Endothelial cell (in vitro differentiated cells): ENCODE measurements at regions not wholly inside any gene's neighbourhood (a gene's known extent, or its start where the extent isn't known, plus 50 kb on each side); places are given as distances from the start of the nearest gene placed in this dataset.

ENCODE experiments used
- DNase-seq: peaks from one replicate; pipeline ENCODE4 v3.0.0; 2021; ENCODE audit warnings: low spot score
- H3K27ac Mint-ChIP-seq: one replicate; pipeline ENCODE4 v1.8.0; 2021; ENCODE audit warnings: mixed read lengths, inconsistent platforms; ENCODE audit not compliant: unreplicated experiment
- H3K27me3 Mint-ChIP-seq: one replicate; pipeline ENCODE4 v1.8.0; 2021; ENCODE audit warnings: mild to moderate bottlenecking, moderate library complexity, mixed read lengths, inconsistent platforms; ENCODE audit not compliant: unreplicated experiment
- H3K36me3 Mint-ChIP-seq: one replicate; pipeline ENCODE4 v1.8.0; 2021; ENCODE audit warnings: mild to moderate bottlenecking, low read depth, mixed read lengths, inconsistent platforms; ENCODE audit not compliant: unreplicated experiment
- H3K4me1 Mint-ChIP-seq: one replicate; pipeline ENCODE4 v1.8.0; 2021; ENCODE audit warnings: mild to moderate bottlenecking, mixed read lengths, inconsistent platforms; ENCODE audit not compliant: unreplicated experiment
- H3K4me3 Mint-ChIP-seq: one replicate; pipeline ENCODE4 v1.8.0; 2021; ENCODE audit warnings: mild to moderate bottlenecking, mixed read lengths, inconsistent platforms; ENCODE audit not compliant: unreplicated experiment
- H3K9me3 Mint-ChIP-seq: one replicate; pipeline ENCODE4 v1.8.0; 2021; ENCODE audit warnings: mixed read lengths, inconsistent platforms; ENCODE audit not compliant: unreplicated experiment
- TF ChIP-seq, protein P1 (sequence below): fragments of 200-600 bp; sonication (generic); IDR thresholded peaks from one replicate; pipeline ENCODE4 v1.5.0; 2021; ENCODE audit warnings: antibody characterized with exemption; ENCODE audit not compliant: unreplicated experiment

DNA sequence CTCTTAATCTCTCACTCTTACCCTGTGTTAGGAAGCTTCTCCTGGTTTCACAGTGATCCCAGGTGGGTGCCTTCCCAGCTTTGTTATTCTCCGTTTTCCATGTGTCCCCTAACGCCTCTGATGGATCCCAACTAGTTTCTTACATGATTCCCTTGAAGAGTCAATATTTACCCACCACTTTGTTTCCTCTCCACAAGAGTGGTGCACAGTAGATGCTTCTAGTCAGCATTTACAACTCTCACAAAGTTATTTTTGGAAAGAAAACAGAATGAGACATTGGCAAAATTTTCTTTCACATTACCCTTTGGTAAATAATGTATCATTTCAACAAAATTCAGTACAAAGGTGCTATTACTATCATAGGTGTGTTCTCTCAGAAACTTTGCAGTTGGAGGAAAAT, 1611.1 kb upstream of the ZEB2 start:
- no peaks in the 10 kb centered on the region for H3K4me1 Mint-ChIP-seq
- no peaks in the 10 kb centered on the region for H3K9me3 Mint-ChIP-seq
- H3K27me3 Mint-ChIP-seq = no peaks in the 10 kb centered on the region
- TF ChIP-seq, protein P1, sequence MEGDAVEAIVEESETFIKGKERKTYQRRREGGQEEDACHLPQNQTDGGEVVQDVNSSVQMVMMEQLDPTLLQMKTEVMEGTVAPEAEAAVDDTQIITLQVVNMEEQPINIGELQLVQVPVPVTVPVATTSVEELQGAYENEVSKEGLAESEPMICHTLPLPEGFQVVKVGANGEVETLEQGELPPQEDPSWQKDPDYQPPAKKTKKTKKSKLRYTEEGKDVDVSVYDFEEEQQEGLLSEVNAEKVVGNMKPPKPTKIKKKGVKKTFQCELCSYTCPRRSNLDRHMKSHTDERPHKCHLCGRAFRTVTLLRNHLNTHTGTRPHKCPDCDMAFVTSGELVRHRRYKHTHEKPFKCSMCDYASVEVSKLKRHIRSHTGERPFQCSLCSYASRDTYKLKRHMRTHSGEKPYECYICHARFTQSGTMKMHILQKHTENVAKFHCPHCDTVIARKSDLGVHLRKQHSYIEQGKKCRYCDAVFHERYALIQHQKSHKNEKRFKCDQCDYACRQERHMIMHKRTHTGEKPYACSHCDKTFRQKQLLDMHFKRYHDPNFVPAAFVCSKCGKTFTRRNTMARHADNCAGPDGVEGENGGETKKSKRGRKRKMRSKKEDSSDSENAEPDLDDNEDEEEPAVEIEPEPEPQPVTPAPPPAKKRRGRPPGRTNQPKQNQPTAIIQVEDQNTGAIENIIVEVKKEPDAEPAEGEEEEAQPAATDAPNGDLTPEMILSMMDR = no peak
- no peaks in the 10 kb centered on the region for H3K36me3 Mint-ChIP-seq
- no peak overlapping the region for H3K4me3 Mint-ChIP-seq
- no peak for DNase-seq
- no peak overlapping the region for H3K27ac Mint-ChIP-seq

DNA sequence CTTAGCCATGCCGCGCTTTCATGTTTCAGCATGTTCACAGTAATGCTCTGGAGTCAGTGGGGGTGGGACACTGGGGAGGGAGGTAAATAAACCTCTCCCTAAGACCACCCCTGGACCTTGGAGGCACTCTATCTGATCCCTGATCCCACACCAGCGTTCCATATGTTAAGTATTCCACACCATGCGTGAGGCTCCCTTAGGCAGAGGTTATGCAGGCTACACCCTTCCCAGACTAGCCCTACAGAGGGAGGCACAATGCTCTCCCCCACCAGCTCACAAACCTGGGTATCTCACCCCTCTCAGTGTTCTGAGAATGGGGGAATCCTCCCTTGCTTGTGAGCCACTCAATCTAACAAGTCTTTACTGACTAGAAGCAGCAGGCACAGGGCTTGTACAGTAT, 1610.4 kb upstream of the ZEB2 start:
- Mint-ChIP-seq H3K4me3 (no peak overlapping the region), H3K27me3 (no peaks in the 10 kb centered on the region), H3K36me3 (no peaks in the 10 kb centered on the region), H3K4me1 (no peaks in the 10 kb centered on the region), H3K9me3 (no peaks in the 10 kb centered on the region), H3K27ac (no peak overlapping the region)
- no peak for DNase-seq
- TF ChIP-seq, protein P1 = no peak

DNA sequence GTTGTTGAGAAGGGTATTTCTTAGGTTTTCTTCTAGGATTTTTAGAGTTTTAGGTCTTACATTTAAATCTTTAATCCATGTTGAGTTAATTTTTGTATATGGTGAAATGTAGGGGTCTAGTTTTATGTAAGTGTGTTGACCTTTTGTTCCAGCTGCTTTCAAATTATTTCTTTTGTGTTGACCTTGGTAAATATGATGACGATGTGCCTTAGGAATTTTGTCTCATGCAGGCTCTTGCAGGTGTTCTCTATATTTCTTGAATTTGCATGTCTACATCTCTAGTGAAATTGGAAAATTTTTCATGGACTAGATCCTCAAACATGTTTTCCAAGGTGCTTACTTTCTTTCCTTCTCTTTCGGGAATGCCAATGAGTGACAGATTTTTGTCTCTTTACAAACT, 1609.3 kb upstream of the ZEB2 start:
- Mint-ChIP-seq H3K4me1 (no peaks in the 10 kb centered on the region), H3K27ac (no peak overlapping the region), H3K36me3 (no peaks in the 10 kb centered on the region), H3K4me3 (no peak overlapping the region), H3K27me3 (no peaks in the 10 kb centered on the region), H3K9me3 (no peaks in the 10 kb centered on the region)
- TF ChIP-seq, protein P1 = no peak
- no peak for DNase-seq

DNA sequence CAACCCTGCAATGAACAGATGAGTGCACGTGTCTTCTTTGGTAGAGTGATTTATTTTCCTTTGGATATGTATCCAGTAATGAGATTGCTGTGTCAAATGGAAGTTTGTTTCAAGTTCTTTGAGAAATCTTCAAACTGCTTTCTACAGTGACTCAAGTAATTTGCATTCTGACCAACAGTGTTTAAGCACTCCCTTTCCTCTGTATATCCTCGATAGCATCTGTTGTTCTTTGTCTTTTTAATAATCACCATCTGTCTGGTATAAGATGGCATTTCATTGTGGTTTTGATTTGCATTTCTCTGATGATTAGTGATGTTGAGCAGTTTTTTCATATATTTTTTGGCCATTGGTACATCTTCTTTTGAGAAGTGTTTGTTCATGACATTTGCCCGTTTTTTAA, 1608.3 kb upstream of the ZEB2 start:
- no peak for DNase-seq
- no peaks in the 10 kb centered on the region for H3K27me3 Mint-ChIP-seq
- no peaks in the 10 kb centered on the region for H3K9me3 Mint-ChIP-seq
- no peak overlapping the region for H3K4me3 Mint-ChIP-seq
- no peaks in the 10 kb centered on the region for H3K4me1 Mint-ChIP-seq
- no peak overlapping the region for H3K27ac Mint-ChIP-seq
- no peaks in the 10 kb centered on the region for H3K36me3 Mint-ChIP-seq
- TF ChIP-seq, protein P1 = no peak

DNA sequence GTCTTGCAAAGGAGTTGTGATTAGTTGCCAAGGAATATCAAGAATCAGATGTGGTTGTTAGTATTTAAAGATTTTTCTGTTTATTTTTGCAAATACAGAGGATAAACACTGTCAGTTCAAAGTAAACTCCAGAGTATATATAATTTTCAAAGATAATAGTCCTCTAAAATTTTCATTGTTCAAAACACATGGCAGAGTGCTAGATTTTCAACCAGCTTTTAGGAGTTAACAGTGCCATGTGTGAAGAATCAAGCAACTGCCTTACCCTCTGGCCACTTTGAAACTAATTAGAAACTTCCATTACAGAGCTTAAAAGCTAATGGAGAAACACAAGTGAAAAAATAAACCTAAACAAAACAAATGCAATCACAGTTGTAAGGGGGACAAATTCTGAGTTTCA, 1605.6 kb upstream of the ZEB2 start:
- Mint-ChIP-seq H3K4me1 (no peaks in the 10 kb centered on the region), H3K4me3 (no peak overlapping the region), H3K9me3 (no peaks in the 10 kb centered on the region), H3K36me3 (no peaks in the 10 kb centered on the region), H3K27ac (no peak overlapping the region), H3K27me3 (no peaks in the 10 kb centered on the region)
- no peak for DNase-seq
- TF ChIP-seq, protein P1 = no peak
